ENCODE measurements at regions not wholly inside any gene's neighbourhood (a gene's known extent, or its start where the extent isn't known, plus 50 kb on each side); places are given as distances from the start of the nearest gene placed in this dataset.
A peak's percentile ranks its signal among the peaks of the same experiment; 100 is the strongest.

DNA sequence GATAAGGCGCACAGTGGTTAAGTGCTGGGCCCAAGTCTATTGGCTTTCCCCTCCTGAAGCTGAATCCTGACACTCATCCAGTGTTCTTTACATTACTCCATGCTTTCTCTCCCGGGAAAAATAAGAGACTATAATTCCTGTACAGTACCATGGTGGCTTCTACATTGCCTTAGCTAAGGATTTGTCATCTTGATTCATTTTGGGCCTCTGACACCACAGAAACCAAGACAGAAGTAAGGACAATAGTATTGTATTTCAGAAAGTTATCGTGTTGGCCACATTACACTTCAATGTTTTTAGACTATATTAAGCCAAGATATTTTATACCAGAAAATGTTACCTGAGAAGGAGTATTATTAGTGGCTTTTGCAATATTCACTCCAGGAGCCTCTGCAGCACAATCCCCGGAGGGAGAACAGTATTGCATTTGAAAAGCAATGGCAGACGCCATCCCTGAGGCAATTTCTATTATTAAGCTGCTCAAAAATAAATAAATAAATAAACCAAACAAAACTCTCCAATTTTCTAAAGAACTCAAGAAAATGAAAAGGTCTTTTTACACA, 267.9 kb downstream of the ENC1 start:
- Histone ChIP-seq H3K9me3 (no peaks in the 10 kb centered on the region), H3K36me3 (no peaks in the 10 kb centered on the region), H3K27me3 (no peaks in the 10 kb centered on the region), H3K4me1 (no peaks in the 10 kb centered on the region), H3K27ac (no peak overlapping the region), H3K4me3 (no peak overlapping the region)
- intact Hi-C loops (cut with DNase I; ENCODE audit: low total_unique reads), result no loop called here
- TF ChIP-seq, protein P1, sequence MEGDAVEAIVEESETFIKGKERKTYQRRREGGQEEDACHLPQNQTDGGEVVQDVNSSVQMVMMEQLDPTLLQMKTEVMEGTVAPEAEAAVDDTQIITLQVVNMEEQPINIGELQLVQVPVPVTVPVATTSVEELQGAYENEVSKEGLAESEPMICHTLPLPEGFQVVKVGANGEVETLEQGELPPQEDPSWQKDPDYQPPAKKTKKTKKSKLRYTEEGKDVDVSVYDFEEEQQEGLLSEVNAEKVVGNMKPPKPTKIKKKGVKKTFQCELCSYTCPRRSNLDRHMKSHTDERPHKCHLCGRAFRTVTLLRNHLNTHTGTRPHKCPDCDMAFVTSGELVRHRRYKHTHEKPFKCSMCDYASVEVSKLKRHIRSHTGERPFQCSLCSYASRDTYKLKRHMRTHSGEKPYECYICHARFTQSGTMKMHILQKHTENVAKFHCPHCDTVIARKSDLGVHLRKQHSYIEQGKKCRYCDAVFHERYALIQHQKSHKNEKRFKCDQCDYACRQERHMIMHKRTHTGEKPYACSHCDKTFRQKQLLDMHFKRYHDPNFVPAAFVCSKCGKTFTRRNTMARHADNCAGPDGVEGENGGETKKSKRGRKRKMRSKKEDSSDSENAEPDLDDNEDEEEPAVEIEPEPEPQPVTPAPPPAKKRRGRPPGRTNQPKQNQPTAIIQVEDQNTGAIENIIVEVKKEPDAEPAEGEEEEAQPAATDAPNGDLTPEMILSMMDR (IDR thresholded peaks at IDR 0.05), result no peak
- no peak for DNase-seq

DNA sequence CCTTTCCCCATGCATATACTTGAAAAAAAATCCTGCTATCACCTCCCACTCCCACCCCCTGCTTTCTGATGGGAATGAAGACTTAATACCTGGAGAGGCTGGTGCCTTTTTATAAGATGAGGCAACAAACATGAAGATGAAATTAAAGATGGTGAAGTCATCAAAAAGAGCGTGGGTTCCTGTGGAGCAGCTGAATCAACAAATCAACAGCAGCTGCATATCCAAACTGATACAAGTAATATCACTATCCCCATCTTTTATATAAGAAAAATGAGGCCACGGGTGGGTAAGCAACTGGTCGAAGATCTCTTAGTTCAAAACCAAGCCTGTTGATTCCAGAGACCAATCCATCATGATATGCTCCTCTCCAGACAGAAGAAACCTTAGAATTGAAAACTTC, 268.5 kb downstream of the ENC1 start:
- DNase-seq, result no peak
- H3K27ac ChIP-seq, result no peak overlapping the region
- H3K9me3 ChIP-seq, result no peaks in the 10 kb centered on the region
- intact Hi-C loops (cut with DNase I; ENCODE audit: low total_unique reads), result no loop called here
- no peak overlapping the region for H3K4me3 ChIP-seq
- no peak for TF ChIP-seq POLR2A (IDR thresholded peaks at IDR 0.05)
- TF ChIP-seq, protein P1 (IDR thresholded peaks at IDR 0.05), result no peak
- H3K36me3 ChIP-seq, result no peaks in the 10 kb centered on the region
- H3K27me3 ChIP-seq, result no peaks in the 10 kb centered on the region
- H3K4me1 ChIP-seq, result no peaks in the 10 kb centered on the region

- Histone ChIP-seq H3K27me3 (no peaks in the 10 kb centered on the region), H3K27ac (no peak overlapping the region), H3K9me3 (no peaks in the 10 kb centered on the region), H3K4me1 (no peaks in the 10 kb centered on the region), H3K36me3 (no peaks in the 10 kb centered on the region), H3K4me3 (no peak overlapping the region)
- intact Hi-C loops (cut with DNase I; ENCODE audit: low total_unique reads), result no loop called here
- TF ChIP-seq POLR2A (IDR thresholded peaks at IDR 0.05), result no peak
- TF ChIP-seq, protein P1 (IDR thresholded peaks at IDR 0.05), result no peak
- DNase-seq, result no peak
Measured at GRCh38 chr5:74371621-74372020, 268.9 kb downstream of the ENC1 start.

GRCh38 chr5:74370168-74370567, 270.4 kb downstream of the ENC1 start:
- no peaks in the 10 kb centered on the region for H3K4me1 ChIP-seq
- no peak for TF ChIP-seq POLR2A (IDR thresholded peaks at IDR 0.05)
- no peak for DNase-seq
- no peak overlapping the region for H3K4me3 ChIP-seq
- no peaks in the 10 kb centered on the region for H3K9me3 ChIP-seq
- H3K27me3 ChIP-seq, result no peaks in the 10 kb centered on the region
- no peaks in the 10 kb centered on the region for H3K36me3 ChIP-seq
- intact Hi-C loops (cut with DNase I; ENCODE audit: low total_unique reads), result no loop called here
- no peak overlapping the region for H3K27ac ChIP-seq

DNA sequence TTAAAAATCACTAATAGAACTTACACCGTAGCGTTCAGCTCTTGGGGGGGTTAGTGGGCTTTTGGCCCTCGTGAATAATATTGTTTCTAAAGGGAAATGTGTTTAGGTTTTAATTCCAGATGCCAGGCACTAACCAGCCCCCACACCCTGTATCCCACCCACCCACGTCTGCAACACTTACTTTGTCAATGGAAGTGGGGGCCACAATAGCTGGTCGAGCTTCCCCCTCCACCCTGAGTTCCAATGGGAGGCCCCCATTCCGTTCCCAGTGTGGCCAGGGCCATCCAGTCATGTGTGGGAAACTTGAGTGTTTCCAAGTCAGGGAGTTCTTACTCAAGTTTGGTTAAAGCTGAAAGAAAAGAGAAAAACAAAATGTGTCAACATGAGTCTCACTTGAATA, 271.4 kb downstream of the ENC1 start:
- TF ChIP-seq, protein P1 (IDR thresholded peaks at IDR 0.05), result no peak
- TF ChIP-seq POLR2A (IDR thresholded peaks at IDR 0.05), result no peak
- DNase-seq, result no peak
- H3K27ac ChIP-seq, result no peak overlapping the region

GRCh38 chr5:74367934-74368333, 272.6 kb downstream of the ENC1 start:
- DNase-seq, result peak in 1 of 2 donors; percentile 66
- no peak for TF ChIP-seq POLR2A (IDR thresholded peaks at IDR 0.05)
- TF ChIP-seq, protein P1 (IDR thresholded peaks at IDR 0.05), result no peak
- Histone ChIP-seq H3K27me3 (no peaks in the 10 kb centered on the region), H3K9me3 (no peaks in the 10 kb centered on the region), H3K4me1 (no peaks in the 10 kb centered on the region), H3K27ac (peak overlapping the region; percentile 54 to 66), H3K4me3 (no peak overlapping the region), H3K36me3 (no peaks in the 10 kb centered on the region)
- intact Hi-C loops (cut with DNase I; ENCODE audit: low total_unique reads), result no loop called here

More for the DNA sequence above, 271.4 kb downstream of the ENC1 start:
- Histone ChIP-seq H3K4me1 (no peaks in the 10 kb centered on the region), H3K27me3 (no peaks in the 10 kb centered on the region), H3K36me3 (no peaks in the 10 kb centered on the region), H3K9me3 (no peaks in the 10 kb centered on the region), H3K4me3 (no peak overlapping the region)
- intact Hi-C loops (cut with DNase I; ENCODE audit: low total_unique reads), result no loop called here

Measured in uterus (tissue), 3 donors.